Neural progenitor cell (in vitro differentiated cells): ENCODE measurements at regions not wholly inside any gene's neighbourhood (a gene's known extent, or its start where the extent isn't known, plus 50 kb on each side); places are given as distances from the start of the nearest gene placed in this dataset.
"Not testable (repeated sequence)": the region's sequence is repeated elsewhere in the genome, so short reads cannot be mapped to it uniquely, and the experiment has no call there.

ENCODE experiments used
- DNase-seq: peaks from one replicate; pipeline ENCODE4 v3.0.0-alpha.2; 2016; ENCODE audit warnings: low spot score
- H2AFZ ChIP-seq: fragments of 200-600 bp; sonication (generic); replicated peaks from 2 replicates; pipeline ENCODE4 v1.6.1; 2016; ENCODE audit warnings: antibody characterized with exemption
- H3F3A ChIP-seq: fragments of 200-600 bp; sonication (generic); 2 replicates; pipeline ENCODE4 v1.6.1; 2016; ENCODE audit warnings: antibody characterized with exemption, low read depth
- H3K27ac ChIP-seq: fragments of 200-600 bp; sonication (generic); 2 replicates; pipeline ENCODE4 v1.5.1; 2016; ENCODE audit warnings: mild to moderate bottlenecking
- H3K27me3 ChIP-seq: fragments of 200-600 bp; sonication (generic); 2 replicates; pipeline ENCODE4 v1.6.1; 2016; ENCODE audit warnings: mild to moderate bottlenecking, moderate library complexity
- H3K36me3 ChIP-seq: fragments of 200-600 bp; sonication (generic); 2 replicates; pipeline ENCODE4 v1.5.1; 2016
- H3K4me1 ChIP-seq: fragments of 200-600 bp; sonication (generic); 2 replicates; pipeline ENCODE4 v1.6.1; 2016; ENCODE audit warnings: mixed run types
- H3K4me2 ChIP-seq: fragments of 200-600 bp; sonication (generic); 2 replicates; pipeline ENCODE4 v1.6.1; 2016
- H3K4me3 ChIP-seq: fragments of 200-600 bp; sonication (generic); 2 replicates; pipeline ENCODE4 v1.5.1; 2016
- H3K79me2 ChIP-seq: fragments of 200-600 bp; sonication (generic); 2 replicates; pipeline ENCODE4 v1.6.1; 2016; ENCODE audit warnings: low read depth
- H3K9ac ChIP-seq: fragments of 200-600 bp; sonication (generic); 2 replicates; pipeline ENCODE4 v1.6.1; 2016
- H3K9me3 ChIP-seq: fragments of 200-600 bp; sonication (generic); 2 replicates; pipeline ENCODE4 v1.5.1; 2016; ENCODE audit warnings: low read depth
- H4K20me1 ChIP-seq: fragments of 200-600 bp; sonication (generic); 2 replicates; pipeline ENCODE4 v1.6.1; 2016; ENCODE audit warnings: low read depth
- H3K27ac Mint-ChIP-seq: 3 replicates; pipeline ENCODE4 v1.8.0; 2021; ENCODE audit warnings: mixed read lengths
- H3K27me3 Mint-ChIP-seq: 2 replicates; pipeline ENCODE4 v1.8.0; 2022; ENCODE audit warnings: low read depth, mild to moderate bottlenecking, inconsistent platforms, moderate library complexity, mixed read lengths; ENCODE audit not compliant: insufficient read depth
- H3K36me3 Mint-ChIP-seq: 3 replicates; pipeline ENCODE4 v1.8.0; 2021; ENCODE audit warnings: mixed read lengths
- H3K4me1 Mint-ChIP-seq: 3 replicates; pipeline ENCODE4 v1.8.0; 2021; ENCODE audit warnings: mixed read lengths
- H3K4me3 Mint-ChIP-seq: 3 replicates; pipeline ENCODE4 v1.8.0; 2021; ENCODE audit warnings: mild to moderate bottlenecking, moderate library complexity, mixed read lengths
- H3K9me3 Mint-ChIP-seq: 3 replicates; pipeline ENCODE4 v1.8.0; 2020; ENCODE audit warnings: mixed read lengths
- CTCF ChIP-seq: fragments of 200-600 bp; sonication (generic); IDR thresholded peaks from 2 replicates; pipeline ENCODE4 v1.5.1; 2017; ENCODE audit warnings: antibody characterized with exemption, mild to moderate bottlenecking
- EZH2 ChIP-seq: fragments of 200-600 bp; sonication (generic); IDR thresholded peaks from 2 replicates; pipeline ENCODE4 v1.6.1; 2017; ENCODE audit warnings: antibody characterized with exemption, mild to moderate bottlenecking, moderate library complexity
- EZH2phosphoT487 ChIP-seq: fragments of 200-600 bp; sonication (generic); IDR thresholded peaks from 2 replicates; pipeline ENCODE4 v1.6.1; 2017; ENCODE audit warnings: antibody characterized with exemption

DNA sequence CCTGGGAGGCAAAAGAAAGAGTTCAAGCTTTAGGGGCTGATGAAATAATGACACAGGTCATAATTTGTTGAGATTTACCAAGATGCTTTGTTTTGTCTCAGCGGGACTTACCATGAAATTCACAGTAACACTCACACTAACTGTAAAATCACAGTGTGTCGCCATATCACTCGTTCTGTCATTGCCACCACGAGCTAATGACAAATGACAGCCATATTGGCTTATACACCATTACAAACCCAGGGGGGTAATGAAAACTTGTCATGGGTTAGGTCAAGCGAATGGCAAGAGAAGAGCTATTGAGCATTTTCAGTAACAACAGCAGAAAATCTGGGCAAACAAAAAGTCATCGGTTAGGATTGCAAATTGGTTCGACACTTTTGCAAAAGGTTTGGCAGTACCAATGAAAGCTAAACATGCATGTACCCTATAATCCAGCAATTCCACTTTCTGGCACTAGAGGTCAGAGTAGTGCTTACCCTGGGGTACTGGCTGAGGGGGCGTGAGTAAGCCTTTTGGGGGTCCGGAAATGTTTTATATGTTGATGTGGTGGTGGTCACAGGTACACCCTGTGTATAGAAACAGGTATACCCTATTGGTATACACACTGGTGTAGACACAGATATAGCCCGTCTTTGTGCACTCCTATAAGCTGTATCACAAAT, 83.9 kb upstream of the RAI2 start:
- Mint-ChIP-seq H3K36me3 (no peaks in the 10 kb centered on the region), H3K27me3 (peaks cover 2% of the 10 kb centered on the region), H3K27ac (no peak overlapping the region), H3K9me3 (no peaks in the 10 kb centered on the region), H3K4me3 (no peak overlapping the region), H3K4me1 (no peaks in the 10 kb centered on the region)
- Histone ChIP-seq H2AFZ (no peak overlapping the region), H3K4me2 (no peak overlapping the region), H3K4me1 (no peaks in the 10 kb centered on the region), H3K9ac (no peak overlapping the region), H3K9me3 (no peaks in the 10 kb centered on the region), H3F3A (no peaks in the 10 kb centered on the region), H3K27me3 (no peaks in the 10 kb centered on the region), H3K79me2 (no peaks in the 10 kb centered on the region), H3K27ac (no peak overlapping the region), H3K4me3 (no peak overlapping the region), H3K36me3 (no peaks in the 10 kb centered on the region), H4K20me1 (no peaks in the 10 kb centered on the region)
- DNase-seq, result peak; percentile 38
- TF ChIP-seq CTCF, result peak; percentile 64
- TF ChIP-seq EZH2phosphoT487, result no peak

DNA sequence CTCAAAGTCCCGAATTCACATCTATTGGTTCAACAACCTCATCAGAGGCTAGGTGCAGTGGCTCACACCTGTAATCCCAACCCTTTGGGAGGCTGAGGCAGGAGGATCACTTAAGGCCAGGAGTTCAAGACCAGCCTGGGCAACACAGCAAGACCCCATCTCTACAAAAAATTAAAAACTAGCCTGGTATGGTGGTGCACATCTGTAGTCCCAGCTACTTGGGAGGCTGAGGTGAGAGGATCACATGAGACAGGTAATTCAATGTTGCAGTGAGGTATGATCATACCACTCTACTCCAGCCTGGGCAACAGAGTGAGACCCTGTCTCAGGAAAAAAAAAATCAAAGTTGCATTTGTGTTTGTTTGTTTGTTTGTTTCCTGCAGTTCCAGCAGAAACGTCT, 80.1 kb upstream of the RAI2 start:
- not testable (repeated sequence) for H3K36me3 ChIP-seq, H3K4me3 ChIP-seq, H3K4me1 ChIP-seq, H2AFZ ChIP-seq, H3K36me3 Mint-ChIP-seq, H3K9me3 Mint-ChIP-seq, H3K4me2 ChIP-seq, H3K27me3 Mint-ChIP-seq, H3K4me3 Mint-ChIP-seq, H3K27ac Mint-ChIP-seq, H3K79me2 ChIP-seq, H4K20me1 ChIP-seq, DNase-seq, H3K9me3 ChIP-seq, H3K27ac ChIP-seq, H3K9ac ChIP-seq, H3F3A ChIP-seq, H3K4me1 Mint-ChIP-seq, H3K27me3 ChIP-seq

GRCh38 chrX:17939724-17940123, 78.6 kb upstream of the RAI2 start:
- no peak overlapping the region for H3K4me3 ChIP-seq
- H3K4me1 ChIP-seq, result no peaks in the 10 kb centered on the region
- Mint-ChIP-seq H3K9me3 (peaks cover 7% of the 10 kb centered on the region), H3K4me3 (no peak overlapping the region), H3K4me1 (no peaks in the 10 kb centered on the region), H3K27ac (no peak overlapping the region), H3K36me3 (no peaks in the 10 kb centered on the region), H3K27me3 (peaks cover 2% of the 10 kb centered on the region)
- H3K9ac ChIP-seq, result no peak overlapping the region
- H3K79me2 ChIP-seq, result no peaks in the 10 kb centered on the region
- no peaks in the 10 kb centered on the region for H3K27me3 ChIP-seq
- no peak overlapping the region for H2AFZ ChIP-seq
- H3K36me3 ChIP-seq, result no peaks in the 10 kb centered on the region
- TF ChIP-seq CTCF (no peak), EZH2 (no peak), EZH2phosphoT487 (no peak)
- peaks cover 2% of the 10 kb centered on the region for H3K9me3 ChIP-seq
- no peaks in the 10 kb centered on the region for H3F3A ChIP-seq
- no peak for DNase-seq
- no peak overlapping the region for H3K27ac ChIP-seq
- H3K4me2 ChIP-seq, result no peak overlapping the region
- H4K20me1 ChIP-seq, result no peaks in the 10 kb centered on the region

- Mint-ChIP-seq H3K27ac (no peak overlapping the region), H3K27me3 (peaks cover 2% of the 10 kb centered on the region), H3K9me3 (peaks cover 8% of the 10 kb centered on the region), H3K36me3 (no peaks in the 10 kb centered on the region), H3K4me1 (no peaks in the 10 kb centered on the region), H3K4me3 (no peak overlapping the region)
- Histone ChIP-seq H3F3A (no peaks in the 10 kb centered on the region), H3K27me3 (no peaks in the 10 kb centered on the region), H3K9ac (no peak overlapping the region), H3K9me3 (peaks cover 2% of the 10 kb centered on the region), H3K79me2 (no peaks in the 10 kb centered on the region), H3K4me2 (no peak overlapping the region), H3K4me3 (no peak overlapping the region), H3K4me1 (no peaks in the 10 kb centered on the region), H3K27ac (no peak overlapping the region), H3K36me3 (no peaks in the 10 kb centered on the region), H4K20me1 (no peaks in the 10 kb centered on the region), H2AFZ (no peak overlapping the region)
- TF ChIP-seq CTCF, result no peak
- TF ChIP-seq EZH2phosphoT487, result no peak
- DNase-seq, result no peak
These were observed 72.8 kb upstream of the RAI2 start for GRCh38 chrX:17933856-17934255.
